ENCODE measurements at regions not wholly inside any gene's neighbourhood (a gene's known extent, or its start where the extent isn't known, plus 50 kb on each side); places are given as distances from the start of the nearest gene placed in this dataset.
A peak's percentile ranks its signal among the peaks of the same experiment; 100 is the strongest.

DNA sequence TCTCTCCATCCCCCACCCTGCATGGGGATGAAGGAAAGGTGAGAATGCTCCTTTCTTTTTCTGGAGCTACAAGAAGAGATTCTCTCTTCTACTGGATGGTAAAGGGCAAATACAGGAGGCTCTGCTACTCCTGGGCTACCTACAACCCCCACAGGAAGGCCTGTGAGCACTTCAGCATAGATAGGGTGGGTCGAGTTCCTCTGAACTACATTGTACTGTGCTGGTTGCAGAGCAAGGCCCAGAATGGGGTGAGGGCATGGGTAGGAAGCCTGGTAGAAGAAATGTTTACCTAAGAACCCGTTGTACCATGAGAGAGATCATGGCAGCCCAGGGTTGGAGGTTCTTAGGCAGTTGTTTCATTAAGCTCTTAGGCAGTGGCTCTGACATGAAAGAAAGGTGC lies 510.4 kb downstream of the MID1IP1 start:
- DNase-seq: no peak
- intact Hi-C loops (cut with DNase I): no loop called here
- no peaks in the 10 kb centered on the region for H3K27me3 ChIP-seq
- no peaks in the 10 kb centered on the region for H3K9me3 ChIP-seq
- WGBS, 2 donors: 36 to 61% methylated on average over 2 of the region's 2 CpGs
- no peak overlapping the region for H3K4me3 ChIP-seq
- no peaks in the 10 kb centered on the region for H3K4me1 ChIP-seq
- H3K36me3 ChIP-seq: no peaks in the 10 kb centered on the region
- TF ChIP-seq POLR2AphosphoS5 (IDR thresholded peaks at IDR 0.05): no peak
- no peak for TF ChIP-seq EP300 (IDR thresholded peaks at IDR 0.05)
- TF ChIP-seq POLR2A (IDR thresholded peaks at IDR 0.05): no peak
- TF ChIP-seq, protein P1, sequence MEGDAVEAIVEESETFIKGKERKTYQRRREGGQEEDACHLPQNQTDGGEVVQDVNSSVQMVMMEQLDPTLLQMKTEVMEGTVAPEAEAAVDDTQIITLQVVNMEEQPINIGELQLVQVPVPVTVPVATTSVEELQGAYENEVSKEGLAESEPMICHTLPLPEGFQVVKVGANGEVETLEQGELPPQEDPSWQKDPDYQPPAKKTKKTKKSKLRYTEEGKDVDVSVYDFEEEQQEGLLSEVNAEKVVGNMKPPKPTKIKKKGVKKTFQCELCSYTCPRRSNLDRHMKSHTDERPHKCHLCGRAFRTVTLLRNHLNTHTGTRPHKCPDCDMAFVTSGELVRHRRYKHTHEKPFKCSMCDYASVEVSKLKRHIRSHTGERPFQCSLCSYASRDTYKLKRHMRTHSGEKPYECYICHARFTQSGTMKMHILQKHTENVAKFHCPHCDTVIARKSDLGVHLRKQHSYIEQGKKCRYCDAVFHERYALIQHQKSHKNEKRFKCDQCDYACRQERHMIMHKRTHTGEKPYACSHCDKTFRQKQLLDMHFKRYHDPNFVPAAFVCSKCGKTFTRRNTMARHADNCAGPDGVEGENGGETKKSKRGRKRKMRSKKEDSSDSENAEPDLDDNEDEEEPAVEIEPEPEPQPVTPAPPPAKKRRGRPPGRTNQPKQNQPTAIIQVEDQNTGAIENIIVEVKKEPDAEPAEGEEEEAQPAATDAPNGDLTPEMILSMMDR (IDR thresholded peaks at IDR 0.05): no peak
- H3K27ac ChIP-seq: no peak overlapping the region

DNA sequence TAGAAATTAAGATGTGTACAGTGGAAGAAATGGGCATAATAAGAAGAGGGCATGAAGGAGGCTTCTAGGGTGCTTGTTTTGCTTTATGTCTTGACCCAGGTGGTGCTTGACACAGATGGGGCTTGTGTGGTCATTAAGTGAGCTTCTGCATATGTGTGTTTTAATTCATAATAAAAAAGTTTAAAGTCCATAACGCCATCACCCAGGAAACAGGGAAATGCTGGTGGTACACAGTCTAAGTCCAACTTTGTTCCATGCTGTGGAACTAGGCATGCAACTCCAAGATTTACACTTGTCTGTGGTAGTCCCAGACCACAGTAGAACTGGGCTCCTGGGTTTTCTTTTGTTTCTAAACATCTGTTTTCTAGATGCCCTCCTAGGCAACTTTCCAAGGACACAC lies 511.9 kb downstream of the MID1IP1 start:
- Histone ChIP-seq H3K4me1 (peaks cover 0 to 14% (median 5%) of the 10 kb centered on the region in 4 donors), H3K27me3 (no peaks in the 10 kb centered on the region), H3K36me3 (no peaks in the 10 kb centered on the region), H3K9me3 (no peaks in the 10 kb centered on the region), H3K27ac (no peak overlapping the region), H3K4me3 (no peak overlapping the region)
- 29 to 64% methylated on average over 1 of the region's 1 CpG for WGBS, 2 donors
- intact Hi-C loops (cut with DNase I): no loop called here
- DNase-seq: no peak
- TF ChIP-seq POLR2AphosphoS5 (IDR thresholded peaks at IDR 0.05): no peak
- TF ChIP-seq, protein P1 (IDR thresholded peaks at IDR 0.05): no peak
- TF ChIP-seq POLR2A (IDR thresholded peaks at IDR 0.05): no peak
- no peak for TF ChIP-seq EP300 (IDR thresholded peaks at IDR 0.05)

DNA sequence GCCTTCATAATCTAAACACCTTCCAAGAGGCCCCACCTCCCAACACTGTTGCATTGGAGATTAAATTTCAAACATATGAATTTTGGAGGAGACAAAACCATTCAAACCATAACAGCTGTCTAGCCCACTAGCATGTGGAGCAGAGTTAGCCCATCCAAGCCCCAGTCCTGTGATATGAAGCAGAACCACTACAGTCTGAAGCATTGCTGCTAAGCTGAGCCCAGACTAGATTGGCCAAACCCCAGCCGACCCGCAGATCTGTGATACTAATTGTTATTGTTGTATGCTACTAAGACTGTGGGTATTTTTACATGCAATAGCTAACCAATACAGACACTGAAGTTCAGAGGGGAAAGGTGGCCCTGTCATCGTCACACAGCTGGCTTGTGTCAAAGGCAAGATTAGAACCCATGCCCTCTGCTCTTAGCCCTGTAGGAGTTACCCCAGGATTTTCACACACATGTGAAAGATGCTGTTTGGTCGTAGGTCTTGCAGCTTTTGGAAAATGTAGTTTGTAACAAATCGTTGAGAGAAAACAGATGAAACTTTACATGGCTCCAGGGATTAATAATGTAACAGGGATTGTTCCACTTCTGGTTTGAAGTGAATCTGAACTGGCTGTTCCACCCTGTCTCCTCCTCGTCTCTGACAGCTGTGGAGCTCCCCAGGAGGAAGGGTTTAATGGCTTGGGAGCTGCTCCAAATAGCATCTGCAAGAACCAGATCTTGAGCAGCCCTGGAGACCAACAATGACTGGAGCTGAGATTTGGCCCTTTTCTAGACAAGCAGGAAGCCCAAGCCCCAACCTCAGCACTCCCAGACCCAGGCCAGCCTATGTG lies 517.5 kb downstream of the MID1IP1 start:
- peaks cover 0 to 21% (median 12%) of the 10 kb centered on the region in 4 donors for H3K4me1 ChIP-seq
- H3K36me3 ChIP-seq: no peaks in the 10 kb centered on the region
- H3K27ac ChIP-seq: peak overlapping the region in 3 of 4 donors; percentile 39 to 59 (median 49)
- TF ChIP-seq EP300 (IDR thresholded peaks at IDR 0.05) (no peak), POLR2AphosphoS5 (IDR thresholded peaks at IDR 0.05) (peak in 3 of 4 donors; percentile 45 to 68 (median 65)), POLR2A (IDR thresholded peaks at IDR 0.05) (no peak)
- TF ChIP-seq, protein P1 (IDR thresholded peaks at IDR 0.05): no peak
- no peaks in the 10 kb centered on the region for H3K9me3 ChIP-seq
- peak; percentile 84 for DNase-seq
- 74 to 82% methylated on average over 6 of the region's 6 CpGs for WGBS, 2 donors
- no peak overlapping the region for H3K4me3 ChIP-seq
- H3K27me3 ChIP-seq: no peaks in the 10 kb centered on the region
- intact Hi-C loops (cut with DNase I): no loop called here

- DNase-seq: no peak
- no peaks in the 10 kb centered on the region for H3K27me3 ChIP-seq
- H3K4me1 ChIP-seq: peaks cover 0 to 21% (median 12%) of the 10 kb centered on the region in 4 donors
- no peaks in the 10 kb centered on the region for H3K9me3 ChIP-seq
- TF ChIP-seq POLR2AphosphoS5 (IDR thresholded peaks at IDR 0.05) (no peak), EP300 (IDR thresholded peaks at IDR 0.05) (no peak), POLR2A (IDR thresholded peaks at IDR 0.05) (no peak)
- TF ChIP-seq, protein P1 (IDR thresholded peaks at IDR 0.05): no peak
- WGBS, 2 donors: 91 to 100% methylated on average over 1 of the region's 1 CpG
- H3K4me3 ChIP-seq: no peak overlapping the region
- H3K27ac ChIP-seq: no peak overlapping the region
- intact Hi-C loops (cut with DNase I): no loop called here
- H3K36me3 ChIP-seq: no peaks in the 10 kb centered on the region
Measured at GRCh38 chrX:39320165-39320564, 518.9 kb downstream of the MID1IP1 start.
